H9 (cell line): ENCODE measurements at regions not wholly inside any gene's neighbourhood (a gene's known extent, or its start where the extent isn't known, plus 50 kb on each side); places are given as distances from the start of the nearest gene placed in this dataset.

Experiments
- DNase-seq: peaks from one replicate; pipeline ENCODE4 v3.0.0-alpha.2; 2017
- H2AFZ ChIP-seq: one replicate; pipeline ENCODE4 v1.6.1; 2013; ENCODE audit warnings: mild to moderate bottlenecking, low read length, control low read depth, moderate library complexity
- H2AK5ac ChIP-seq: 2 replicates; pipeline ENCODE4 v1.6.1; 2013; ENCODE audit warnings: low read length, control low read depth, mixed read lengths; ENCODE audit not compliant: insufficient read length
- H2BK120ac ChIP-seq: one replicate; pipeline ENCODE4 v1.6.1; 2013; ENCODE audit warnings: low read depth, mild to moderate bottlenecking, low read length, control low read depth, inconsistent platforms; ENCODE audit not compliant: poor library complexity, severe bottlenecking
- H2BK12ac ChIP-seq: 2 replicates; pipeline ENCODE4 v1.6.1; 2013; ENCODE audit warnings: low read length, control low read depth, mixed read lengths, low read depth; ENCODE audit not compliant: insufficient read length
- H2BK15ac ChIP-seq: 2 replicates; pipeline ENCODE4 v1.6.1; 2013; ENCODE audit warnings: low read depth, low read length, control low read depth
- H2BK20ac ChIP-seq: one replicate; pipeline ENCODE4 v1.6.1; 2013; ENCODE audit warnings: low read depth, mild to moderate bottlenecking, low read length, control low read depth, inconsistent platforms; ENCODE audit not compliant: poor library complexity, severe bottlenecking
- H2BK5ac ChIP-seq: 2 replicates; pipeline ENCODE4 v1.6.1; 2013; ENCODE audit warnings: low read length, control low read depth, mixed read lengths; ENCODE audit not compliant: insufficient read length
- H3K14ac ChIP-seq: 2 replicates; pipeline ENCODE4 v1.6.1; 2013; ENCODE audit warnings: low read length, control low read depth; ENCODE audit not compliant: insufficient read depth
- H3K18ac ChIP-seq: 2 replicates; pipeline ENCODE4 v1.6.1; 2013; ENCODE audit warnings: low read depth, mild to moderate bottlenecking, mixed read lengths, low read length, control low read depth; ENCODE audit not compliant: insufficient read length
- H3K23ac ChIP-seq: 2 replicates; pipeline ENCODE4 v1.6.1; 2013; ENCODE audit warnings: low read length, control low read depth, mixed read lengths, low read depth; ENCODE audit not compliant: insufficient read length
- H3K23me2 ChIP-seq: 2 replicates; pipeline ENCODE4 v1.6.1; 2013; ENCODE audit warnings: low read depth, mild to moderate bottlenecking, mixed read lengths, low read length, control low read depth; ENCODE audit not compliant: insufficient read length, poor library complexity, severe bottlenecking
- H3K27ac ChIP-seq: 2 replicates; pipeline ENCODE4 v1.5.1; 2013; ENCODE audit warnings: low read length, control low read depth, mixed read lengths, low read depth; ENCODE audit not compliant: insufficient read length
- H3K27me3 ChIP-seq: 2 replicates; pipeline ENCODE4 v1.6.1; 2013; ENCODE audit warnings: low read length, control low read depth, inconsistent platforms; ENCODE audit not compliant: insufficient read depth
- H3K4ac ChIP-seq: 2 replicates; pipeline ENCODE4 v1.6.1; 2013; ENCODE audit warnings: low read depth, mild to moderate bottlenecking, control low read depth, inconsistent platforms, low read length, moderate library complexity
- H3K4me1 ChIP-seq: 2 replicates; pipeline ENCODE4 v1.6.1; 2013; ENCODE audit warnings: low read length, control low read depth, inconsistent platforms; ENCODE audit not compliant: insufficient read depth
- H3K4me2 ChIP-seq: 2 replicates; pipeline ENCODE4 v1.6.1; 2013; ENCODE audit warnings: low read length, control low read depth, mixed read lengths; ENCODE audit not compliant: insufficient read length, insufficient read depth
- H3K56ac ChIP-seq: 2 replicates; pipeline ENCODE4 v1.6.1; 2013; ENCODE audit warnings: low read depth, mild to moderate bottlenecking, mixed read lengths, low read length, control low read depth; ENCODE audit not compliant: insufficient read length
- H3K79me1 ChIP-seq: 2 replicates; pipeline ENCODE4 v1.6.1; 2013; ENCODE audit warnings: low read depth, mild to moderate bottlenecking, moderate library complexity, low read length, control low read depth, inconsistent platforms; ENCODE audit not compliant: insufficient read depth, poor library complexity, severe bottlenecking
- H3K79me2 ChIP-seq: 2 replicates; pipeline ENCODE4 v1.6.1; 2013; ENCODE audit warnings: low read length, control low read depth, inconsistent platforms; ENCODE audit not compliant: insufficient read depth
- H3K9ac ChIP-seq: 2 replicates; pipeline ENCODE4 v1.6.1; 2013; ENCODE audit warnings: low read length, control low read depth, mixed read lengths; ENCODE audit not compliant: insufficient read length; ENCODE audit errors: extremely low read depth
- H3K9me3 ChIP-seq: one replicate; pipeline ENCODE4 v1.6.1; 2013; ENCODE audit warnings: low read depth, low read length, inconsistent platforms; ENCODE audit not compliant: control insufficient read depth
- H3T11ph ChIP-seq: one replicate; pipeline ENCODE4 v1.6.1; 2013; ENCODE audit warnings: mild to moderate bottlenecking, low read length, control low read depth, inconsistent platforms
- H4K20me1 ChIP-seq: one replicate; pipeline ENCODE4 v1.6.1; 2013; ENCODE audit not compliant: control insufficient read depth, insufficient read length, insufficient read depth
- H4K5ac ChIP-seq: 2 replicates; pipeline ENCODE4 v1.6.1; 2013; ENCODE audit warnings: low read depth, mild to moderate bottlenecking, mixed read lengths, low read length, control low read depth; ENCODE audit not compliant: insufficient read length
- H4K8ac ChIP-seq: replicated peaks from 2 replicates; pipeline ENCODE4 v1.6.1; 2013; ENCODE audit warnings: low read length, control low read depth, mixed read lengths, low read depth; ENCODE audit not compliant: insufficient read length
- H4K91ac ChIP-seq: 2 replicates; pipeline ENCODE4 v1.6.1; 2013; ENCODE audit warnings: low read depth, mild to moderate bottlenecking, moderate library complexity, mixed read lengths, low read length, control low read depth; ENCODE audit not compliant: insufficient read length
- H3K27ac Mint-ChIP-seq, 3 experiments: 2 replicates in 2 of 3; 3 replicates in 1 of 3; pipeline ENCODE4 v1.8.0; 2020 to 2021; ENCODE audit warnings: mixed read lengths in 3 of 3, mild to moderate bottlenecking in 1 of 3, moderate library complexity in 1 of 3
- H3K27me3 Mint-ChIP-seq: 2 replicates; pipeline ENCODE4 v1.8.0; 2021; ENCODE audit warnings: low read depth, mild to moderate bottlenecking, moderate library complexity, mixed read lengths
- H3K36me3 Mint-ChIP-seq, 3 experiments: 2 replicates in 2 of 3; 3 replicates in 1 of 3; pipeline ENCODE4 v1.8.0; 2020 to 2021; ENCODE audit warnings: low read depth in 3 of 3, mixed read lengths in 3 of 3; ENCODE audit not compliant: insufficient read depth in 1 of 3
- H3K4me1 Mint-ChIP-seq, 2 experiments: 2 replicates each; pipeline ENCODE4 v1.8.0; 2020; ENCODE audit warnings: mixed read lengths in 2 of 2
- H3K4me3 Mint-ChIP-seq, 2 experiments: 2 replicates in 1 of 2; 3 replicates in 1 of 2; pipeline ENCODE4 v1.8.0; 2020 to 2021; ENCODE audit warnings: mild to moderate bottlenecking in 2 of 2, mixed read lengths in 2 of 2, moderate library complexity in 1 of 2
- H3K9me3 Mint-ChIP-seq, 2 experiments: 2 replicates in 1 of 2; 3 replicates in 1 of 2; pipeline ENCODE4 v1.8.0; 2020; ENCODE audit warnings: mild to moderate bottlenecking in 2 of 2, mixed read lengths in 2 of 2, moderate library complexity in 1 of 2
- WGBS: extraction: QIAGEN DNeasy Blood & Tissue Kit; methylation state at CpG from one replicate; pipeline ENCODE4 v1.1.7; 2013; ENCODE audit warnings: missing lambda C conversion rate, low lambda C conversion rate, mixed read lengths; ENCODE audit not compliant: insufficient read length; ENCODE audit errors: extremely low coverage; 5-methylcytosine and 5-hydroxymethylcytosine counted together
- TF ChIP-seq, protein P1 (sequence below): fragments of 200-600 bp; sonication (generic); conservative IDR thresholded peaks from 3 replicates; pipeline ENCODE4 v1.8.0; 2021; ENCODE audit warnings: antibody characterized with exemption, mild to moderate bottlenecking

DNA sequence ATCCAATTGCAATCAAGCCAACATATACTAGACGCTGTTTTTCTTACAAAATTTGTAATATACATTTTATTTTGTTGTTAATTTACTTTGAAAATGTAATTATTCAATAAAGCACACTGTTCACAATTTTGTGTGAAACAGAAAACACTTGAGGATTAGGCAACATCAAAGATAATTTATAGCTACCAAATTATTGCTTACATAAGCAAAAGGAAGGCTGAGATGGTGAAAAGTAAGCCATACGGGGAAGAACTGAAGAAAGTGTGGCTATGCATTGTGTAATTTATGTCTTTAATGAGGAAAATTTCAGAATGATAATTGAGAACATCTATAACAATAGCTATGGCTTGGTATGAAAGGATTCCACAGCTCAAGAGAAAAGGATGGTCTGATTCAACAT, 192.0 kb downstream of the RNF144B start:
- Histone ChIP-seq H4K20me1 (no peaks in the 10 kb centered on the region), H3K79me2 (no peaks in the 10 kb centered on the region), H3K4me1 (no peaks in the 10 kb centered on the region), H4K91ac (no peak overlapping the region), H4K5ac (no peak overlapping the region), H3K79me1 (no peaks in the 10 kb centered on the region), H2BK15ac (no peak overlapping the region), H3K56ac (no peak overlapping the region), H3K4me2 (no peak overlapping the region), H3K4ac (no peak overlapping the region), H3K27me3 (no peaks in the 10 kb centered on the region), H2BK20ac (no peak overlapping the region), H3K18ac (no peak overlapping the region), H2BK5ac (no peak overlapping the region), H3K23me2 (no peaks in the 10 kb centered on the region), H2AFZ (no peak overlapping the region), H3K9ac (no peak overlapping the region), H3T11ph (no peak overlapping the region), H2BK120ac (no peak overlapping the region), H3K9me3 (no peaks in the 10 kb centered on the region), H2BK12ac (no peak overlapping the region), H4K8ac (no peak overlapping the region), H3K14ac (no peak overlapping the region), H2AK5ac (no peak overlapping the region), H3K23ac (no peak overlapping the region), H3K27ac (no peak overlapping the region)
- Mint-ChIP-seq H3K4me1 (no peaks in the 10 kb centered on the region), H3K27ac (no peak overlapping the region), H3K9me3 (peaks cover 0 to 3% of the 10 kb centered on the region in 2 experiments; a peak in 1 of 5 replicates), H3K36me3 (no peaks in the 10 kb centered on the region), H3K27me3 (no peaks in the 10 kb centered on the region), H3K4me3 (no peak overlapping the region)
- TF ChIP-seq, protein P1, sequence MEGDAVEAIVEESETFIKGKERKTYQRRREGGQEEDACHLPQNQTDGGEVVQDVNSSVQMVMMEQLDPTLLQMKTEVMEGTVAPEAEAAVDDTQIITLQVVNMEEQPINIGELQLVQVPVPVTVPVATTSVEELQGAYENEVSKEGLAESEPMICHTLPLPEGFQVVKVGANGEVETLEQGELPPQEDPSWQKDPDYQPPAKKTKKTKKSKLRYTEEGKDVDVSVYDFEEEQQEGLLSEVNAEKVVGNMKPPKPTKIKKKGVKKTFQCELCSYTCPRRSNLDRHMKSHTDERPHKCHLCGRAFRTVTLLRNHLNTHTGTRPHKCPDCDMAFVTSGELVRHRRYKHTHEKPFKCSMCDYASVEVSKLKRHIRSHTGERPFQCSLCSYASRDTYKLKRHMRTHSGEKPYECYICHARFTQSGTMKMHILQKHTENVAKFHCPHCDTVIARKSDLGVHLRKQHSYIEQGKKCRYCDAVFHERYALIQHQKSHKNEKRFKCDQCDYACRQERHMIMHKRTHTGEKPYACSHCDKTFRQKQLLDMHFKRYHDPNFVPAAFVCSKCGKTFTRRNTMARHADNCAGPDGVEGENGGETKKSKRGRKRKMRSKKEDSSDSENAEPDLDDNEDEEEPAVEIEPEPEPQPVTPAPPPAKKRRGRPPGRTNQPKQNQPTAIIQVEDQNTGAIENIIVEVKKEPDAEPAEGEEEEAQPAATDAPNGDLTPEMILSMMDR, result no peak
- no CpG with 5 or more reads among the region's 2 CpGs for WGBS
- no peak for DNase-seq
